Heart right ventricle (tissue), 16 donors: ENCODE measurements at regions not wholly inside any gene's neighbourhood (a gene's known extent, or its start where the extent isn't known, plus 50 kb on each side); places are given as distances from the start of the nearest gene placed in this dataset.

ENCODE experiments used
- ATAC-seq, 8 donors: fragments of 200-7000 bp; cut with Tn5 transposase; one replicate each; pipeline ENCODE4 v1.9.1; 2020; ENCODE audit warnings: mild to moderate bottlenecking in 8 of 8, moderate library complexity in 8 of 8, moderate number of reproducible peaks in 1 of 8
- DNase-seq, 2 donors: peaks; one replicate each; pipeline ENCODE4 v3.0.0-alpha.2; 2020
- H3K27ac ChIP-seq, 10 donors: fragments of 200-600 bp; sonication (generic) in 2 of 10; one replicate each; pipeline versions ENCODE4 v1.5.0 to v1.8.0; 2020 to 2022; ENCODE audit warnings: mild to moderate bottlenecking in 3 of 10
- H3K27me3 ChIP-seq, 7 donors: fragments of 200-600 bp; one replicate each; pipeline ENCODE4 v1.8.0; 2021 to 2022; ENCODE audit warnings: mild to moderate bottlenecking in 2 of 7
- H3K36me3 ChIP-seq, 9 donors: fragments of 200-600 bp; sonication (generic) in 1 of 9; one replicate each; pipeline versions ENCODE4 v1.5.0 to v1.8.0; 2020 to 2022; ENCODE audit warnings: mild to moderate bottlenecking in 2 of 9
- H3K4me1 ChIP-seq, 9 donors: fragments of 200-600 bp; sonication (generic) in 1 of 9; one replicate each; pipeline versions ENCODE4 v1.5.0 to v1.8.0; 2020 to 2022; ENCODE audit warnings: mild to moderate bottlenecking in 4 of 9
- H3K4me3 ChIP-seq, 10 donors: fragments of 200-600 bp; sonication (generic) in 2 of 10; one replicate each; pipeline versions ENCODE4 v1.5.0 to v1.8.0; 2020 to 2022; ENCODE audit warnings: mild to moderate bottlenecking in 7 of 10, moderate library complexity in 2 of 10
- H3K9me3 ChIP-seq, 11 donors: fragments of 200-600 bp in 10 of 11; sonication (generic) in 2 of 11; one replicate each; pipeline versions ENCODE4 v1.5.0 to v1.8.0; 2013 to 2022; ENCODE audit warnings: mild to moderate bottlenecking in 2 of 11, control low read depth in 1 of 11, moderate library complexity in 1 of 11
- CTCF ChIP-seq, 9 donors: fragments of 200-600 bp; sonication (generic) in 2 of 9; IDR thresholded peaks; one replicate each; pipeline versions ENCODE4 v1.5.0 to v1.8.0; 2021 to 2022; ENCODE audit warnings: antibody characterized with exemption in 9 of 9, mild to moderate bottlenecking in 5 of 9, moderate library complexity in 1 of 9
- WGBS, 2 donors: extraction: QIAGEN DNeasy Blood & Tissue Kit; methylation state at CpG; one replicate each; pipeline ENCODE4 v1.1.7; 2013; ENCODE audit warnings: inconsistent platforms in 1 of 2; 5-methylcytosine and 5-hydroxymethylcytosine counted together
- intact Hi-C, 10 donors: fragments of 100-400 bp; cut with DNase I; formaldehyde crosslinking; loops; one replicate each; pipeline versions ENCODE4 v1.11.1 to v1.14.2; 2022
- donor health status: Arrhythmogenic right ventricular cardiomyopathy.
- donor health status: ischemic (EF 13 %, LVEDD 7.1; RV severe dilation, severe dysfunction).
- donor health status: healthy with polysubstance abuse.
- donor health status: DM: no; HTN: yes; CAD: no.
- donor health status: DM: no; HTN: no; CAD: no.
- donor health status: ischemic (EF 25% LVEDD 6.9; RV normal size, moderate dysfunction).
- donor health status: ischemic (EF 25% LVEDD 5.7; RV mildly dilated, moderate dysfunction).
- donor health status: healthy.
- donor health status: DM: yes; HTN: yes; CAD: no.
- donor health status: Ischemic cardiomyopathy.
- donor health status: ischemic (EF 35%, LVEDD 5.7; RV mildly dilated, moderate dysfunction).
- donor health status: nonischemic (EF 11% LVEDD 7.7; RV severe dilation, severe dysfunction).
- donor health status: DM: yes; HTN: yes; CAD: no.
- donor health status: PGD.
- donor health status: ischemic (EF 29% LVEDD 5.4; RV normal size, mild dysfunction).
- donor health status: nonischemic (EF 23%, LVEDD 6.1; RV moderate dilation, normal function).

DNA sequence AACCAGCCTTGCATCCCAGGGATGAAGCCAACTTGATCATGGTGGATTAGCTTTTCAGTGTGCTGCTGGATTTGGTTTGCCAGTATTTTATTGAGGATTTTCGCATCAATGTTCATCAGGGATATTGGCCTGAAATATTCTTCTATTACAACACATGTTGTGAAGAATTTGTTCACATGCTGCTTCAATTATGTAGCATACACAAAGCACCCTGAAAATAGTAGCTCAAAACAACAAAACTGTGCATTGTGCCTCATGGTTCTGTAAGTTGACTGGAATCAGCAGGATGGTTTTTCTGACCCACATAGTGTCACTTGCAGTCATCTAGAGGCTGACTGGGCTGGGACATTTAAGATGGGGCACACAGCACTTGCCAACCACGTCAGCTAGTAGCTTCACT, 193.9 kb downstream of the SYK start:
- Histone ChIP-seq H3K36me3 (no peaks in the 10 kb centered on the region), H3K27me3 (no peaks in the 10 kb centered on the region), H3K4me3 (no peak overlapping the region), H3K4me1 (peaks cover 0 to 6% (median 0%) of the 10 kb centered on the region in 9 donors), H3K9me3 (peaks cover 0 to 30% (median 3%) of the 10 kb centered on the region in 11 donors), H3K27ac (no peak overlapping the region)
- intact Hi-C loops = no loop called here
- no peak for DNase-seq
- no peak for ATAC-seq
- 87 to 90% methylated on average over 2 of the region's 2 CpGs for WGBS, 2 donors
- no peak for TF ChIP-seq CTCF (IDR thresholded peaks at IDR 0.05)

- no peak overlapping the region for H3K4me3 ChIP-seq
- H3K27me3 ChIP-seq = no peaks in the 10 kb centered on the region
- peaks cover 0 to 22% (median 0%) of the 10 kb centered on the region in 11 donors for H3K9me3 ChIP-seq
- TF ChIP-seq CTCF (IDR thresholded peaks at IDR 0.05) = no peak
- no peak overlapping the region for H3K27ac ChIP-seq
- no peaks in the 10 kb centered on the region for H3K36me3 ChIP-seq
- DNase-seq = no peak
- intact Hi-C loops = no loop called here
- 75 to 84% methylated on average over 6 of the region's 6 CpGs for WGBS, 2 donors
- peaks cover 0 to 6% (median 0%) of the 10 kb centered on the region in 9 donors for H3K4me1 ChIP-seq
- no peak for ATAC-seq
Observed at GRCh38 chr9:90996154-90997065, 194.8 kb downstream of the SYK start.

DNA sequence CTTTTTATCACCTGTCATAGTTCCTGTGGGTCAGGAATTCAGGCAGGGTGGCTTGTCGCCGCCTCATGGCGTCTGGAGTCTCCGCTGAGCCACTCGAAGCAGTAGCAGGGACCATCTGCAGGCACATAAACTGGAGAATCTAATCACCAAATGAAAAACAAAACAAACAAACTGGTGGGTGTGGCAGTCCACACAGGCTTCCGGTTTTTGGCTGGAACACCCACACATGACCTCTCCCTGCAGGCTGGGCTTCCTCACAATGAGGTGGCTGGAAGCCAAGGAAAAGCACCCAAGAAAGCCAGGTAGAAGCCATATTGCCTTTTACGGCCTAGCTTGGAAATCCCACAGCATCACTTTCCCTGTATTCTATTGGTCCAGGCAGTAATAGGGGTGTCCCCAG, 197.0 kb downstream of the SYK start:
- peak in 3 of 8 donors; percentile 38 to 64 (median 53) for ATAC-seq

More for the DNA sequence above, 197.0 kb downstream of the SYK start:
- intact Hi-C loops = no loop called here
- H3K4me1 ChIP-seq = peaks cover 0 to 6% (median 0%) of the 10 kb centered on the region in 9 donors
- TF ChIP-seq CTCF (IDR thresholded peaks at IDR 0.05) = no peak
- H3K36me3 ChIP-seq = no peaks in the 10 kb centered on the region
- WGBS, 2 donors = 58 to 68% methylated on average over 7 of the region's 7 CpGs
- peaks cover 0 to 17% (median 0%) of the 10 kb centered on the region in 11 donors for H3K9me3 ChIP-seq
- H3K4me3 ChIP-seq = no peak overlapping the region
- peak in 1 of 2 donors; percentile 11 for DNase-seq
- no peaks in the 10 kb centered on the region for H3K27me3 ChIP-seq
- no peak overlapping the region for H3K27ac ChIP-seq
